H1 (cell line): ENCODE measurements at regions not wholly inside any gene's neighbourhood (a gene's known extent, or its start where the extent isn't known, plus 50 kb on each side); places are given as distances from the start of the nearest gene placed in this dataset.

Experiments used
- CTCF ChIA-PET: fragments of 300-600 bp; sonication (Branson Sonifier 250); formaldehyde crosslinking; loops from one replicate; lab custom pipeline; 2021; ENCODE audit not compliant: partially characterized antibody; lab: Charles Lee
- POLR2A ChIA-PET: fragments of 300-600 bp; sonication (Branson Sonifier 250); formaldehyde crosslinking; loops from one replicate; lab custom pipeline; 2021; ENCODE audit warnings: inconsistent platforms; ENCODE audit not compliant: partially characterized antibody; lab: Charles Lee
- DNase-seq, 2 experiments: peaks; one replicate each; pipeline versions ENCODE4 v3.0.0 to v3.0.0-alpha.2; 2010 to 2022; ENCODE audit warnings: low spot score in 2 of 2, low read depth in 1 of 2, mixed read lengths in 1 of 2
- FAIRE-seq: peaks from 2 replicates; lab custom pipeline; 2011; peaks lifted over from hg19 to GRCh38; lab: Jason Lieb, UNC
- H2AFZ ChIP-seq: 2 replicates; pipeline ENCODE4 v1.8.1; 2012; ENCODE audit warnings: low read length, inconsistent platforms
- H2AK5ac ChIP-seq: 2 replicates; pipeline ENCODE4 v1.6.1; 2013; ENCODE audit warnings: low read depth, low read length
- H2BK120ac ChIP-seq: replicated peaks from 2 replicates; pipeline ENCODE3; 2013; ENCODE audit warnings: low read depth, low read length, inconsistent platforms
- H2BK12ac ChIP-seq: 2 replicates; pipeline ENCODE4 v1.6.1; 2013; ENCODE audit warnings: low read depth, low read length
- H2BK15ac ChIP-seq: 2 replicates; pipeline ENCODE4 v1.6.1; 2013; ENCODE audit warnings: low read length
- H2BK20ac ChIP-seq: 2 replicates; pipeline ENCODE4 v1.6.1; 2013; ENCODE audit warnings: low read length
- H2BK5ac ChIP-seq: 2 replicates; pipeline ENCODE4 v1.6.1; 2013; ENCODE audit warnings: low read depth, low read length
- H3K14ac ChIP-seq: 2 replicates; pipeline ENCODE4 v1.6.1; 2013; ENCODE audit warnings: inconsistent platforms; ENCODE audit not compliant: insufficient read length
- H3K18ac ChIP-seq: 2 replicates; pipeline ENCODE4 v1.6.1; 2013; ENCODE audit warnings: low read length; ENCODE audit errors: extremely low read depth
- H3K23ac ChIP-seq: 2 replicates; pipeline ENCODE4 v1.6.1; 2013; ENCODE audit warnings: inconsistent platforms; ENCODE audit not compliant: insufficient read length
- H3K23me2 ChIP-seq: 2 replicates; pipeline ENCODE4 v1.6.1; 2013; ENCODE audit warnings: low read depth, low read length
- H3K27ac ChIP-seq: 2 replicates; pipeline ENCODE4 v1.6.1; 2011; ENCODE audit warnings: low read depth, low read length, inconsistent platforms
- H3K27me3 ChIP-seq, 4 experiments: replicated peaks in 1 of 4; 1 replicate in 1 of 4; 2 replicates in 3 of 4; pipeline versions ENCODE4 v1.6.1 to v1.8.1; 2011 to 2013; ENCODE audit warnings: low read length in 3 of 4, mild to moderate bottlenecking in 3 of 4, inconsistent platforms in 2 of 4, mixed read lengths in 2 of 4, moderate library complexity in 1 of 4; ENCODE audit not compliant: control insufficient read depth in 3 of 4, insufficient read depth in 3 of 4; ENCODE audit errors: extremely low read depth in 1 of 4
- H3K36me3 ChIP-seq, 4 experiments: 2 replicates each; pipeline versions ENCODE4 v1.6.1 to v1.8.1; 2011 to 2013; ENCODE audit warnings: mild to moderate bottlenecking in 4 of 4, low read length in 3 of 4, moderate library complexity in 2 of 4, control low read depth in 1 of 4, inconsistent platforms in 1 of 4; ENCODE audit not compliant: insufficient read depth in 4 of 4, control insufficient read depth in 2 of 4
- H3K4ac ChIP-seq: replicated peaks from 2 replicates; pipeline ENCODE3; 2013; ENCODE audit warnings: low read length, low read depth, mixed read lengths, inconsistent platforms; ENCODE audit not compliant: insufficient read length
- H3K4me1 ChIP-seq, 4 experiments: replicated peaks in 1 of 4; 1 replicate in 1 of 4; 2 replicates in 3 of 4; pipeline versions ENCODE4 v1.6.1 to v1.8.1; 2011 to 2013; ENCODE audit warnings: low read length in 3 of 4, inconsistent platforms in 2 of 4, mixed read lengths in 1 of 4; ENCODE audit not compliant: insufficient read depth in 4 of 4, control insufficient read depth in 3 of 4
- H3K4me2 ChIP-seq, 2 experiments: 2 replicates each; pipeline versions ENCODE4 v1.6.1 to v1.8.1; 2011 to 2013; ENCODE audit warnings: low read depth in 2 of 2, low read length in 2 of 2, control low read depth in 1 of 2, inconsistent platforms in 1 of 2, mild to moderate bottlenecking in 1 of 2; ENCODE audit not compliant: insufficient read depth in 1 of 2
- H3K4me3 ChIP-seq, 4 experiments: fragments of 200-600, 300-600 bp in 1 of 4; sonication (generic), shearing (Covaris generic), sonication (Bioruptor Twin) in 1 of 4; 2 replicates each; pipeline versions ENCODE4 v1.5.1 to v1.8.1; 2011 to 2016; ENCODE audit warnings: low read length in 4 of 4, low read depth in 3 of 4, control low read depth in 2 of 4, inconsistent platforms in 2 of 4, mild to moderate bottlenecking in 2 of 4, mixed read lengths in 1 of 4, moderate library complexity in 1 of 4; ENCODE audit not compliant: insufficient read depth in 2 of 4; ENCODE audit errors: extremely low read depth in 1 of 4
- H3K56ac ChIP-seq: replicated peaks from 2 replicates; pipeline ENCODE3; 2013; ENCODE audit warnings: low read depth, mild to moderate bottlenecking, mixed read lengths, low read length, inconsistent platforms; ENCODE audit not compliant: insufficient read length
- H3K79me1 ChIP-seq: 2 replicates; pipeline ENCODE4 v1.6.1; 2013; ENCODE audit warnings: low read depth, low read length, control low read depth
- H3K79me2 ChIP-seq, 2 experiments: 2 replicates each; pipeline versions ENCODE4 v1.6.1 to v1.8.1; 2012 to 2013; ENCODE audit warnings: low read length in 2 of 2, mild to moderate bottlenecking in 2 of 2, inconsistent platforms in 1 of 2; ENCODE audit not compliant: insufficient read depth in 2 of 2, control insufficient read depth in 1 of 2
- H3K9ac ChIP-seq, 4 experiments: replicated peaks in 1 of 4; 1 replicate in 1 of 4; 2 replicates in 3 of 4; pipeline versions ENCODE4 v1.6.1 to v1.8.1; 2011 to 2013; ENCODE audit warnings: low read depth in 3 of 4, low read length in 3 of 4, control low read depth in 2 of 4, mild to moderate bottlenecking in 2 of 4, moderate library complexity in 2 of 4, inconsistent platforms in 1 of 4; ENCODE audit errors: extremely low read depth in 1 of 4
- H3K9me3 ChIP-seq, 2 experiments: 2 replicates each; pipeline versions ENCODE4 v1.6.1 to v1.8.1; 2012 to 2013; ENCODE audit warnings: mild to moderate bottlenecking in 2 of 2, moderate library complexity in 2 of 2, control low read depth in 1 of 2, inconsistent platforms in 1 of 2, low read depth in 1 of 2, low read length in 1 of 2, mixed read lengths in 1 of 2; ENCODE audit not compliant: insufficient read depth in 2 of 2
- H4K20me1 ChIP-seq, 2 experiments: replicated peaks in 1 of 2; 2 replicates each; pipeline versions ENCODE3 to v1.8.1; 2011 to 2013; ENCODE audit warnings: inconsistent platforms in 2 of 2, low read length in 2 of 2, mild to moderate bottlenecking in 1 of 2; ENCODE audit not compliant: insufficient read depth in 2 of 2, control insufficient read depth in 1 of 2
- H4K5ac ChIP-seq: 2 replicates; pipeline ENCODE4 v1.6.1; 2013; ENCODE audit warnings: low read length, low read depth, mixed read lengths, inconsistent platforms; ENCODE audit not compliant: insufficient read length
- H4K8ac ChIP-seq: 2 replicates; pipeline ENCODE4 v1.8.0; 2013; ENCODE audit warnings: mild to moderate bottlenecking, moderate library complexity, low read length, inconsistent platforms; ENCODE audit not compliant: insufficient read depth; ENCODE audit errors: extremely low read depth
- H4K91ac ChIP-seq: replicated peaks from 2 replicates; pipeline ENCODE3; 2013; ENCODE audit warnings: low read length, mixed read lengths, inconsistent platforms; ENCODE audit not compliant: insufficient read length
- TCF12 ChIP-seq: IDR thresholded peaks from 2 replicates; pipeline ENCODE4 v1.6.1; 2011; ENCODE audit warnings: low read depth, mild to moderate bottlenecking, low read length
- WGBS, 2 experiments: shearing (Covaris generic) in 1 of 2; methylation state at CpG; one replicate each; pipeline versions ENCODE4 v1.1.6 to v1.1.7; 2013 to 2015; ENCODE audit warnings: low lambda C conversion rate in 2 of 2, mixed read lengths in 2 of 2, inconsistent platforms in 1 of 2, low coverage in 1 of 2, missing lambda C conversion rate in 1 of 2; ENCODE audit not compliant: insufficient replicate concordance in 2 of 2, insufficient coverage in 1 of 2, insufficient read length in 1 of 2; ENCODE audit errors: extremely low coverage in 1 of 2, missing lambda C conversion rate in 1 of 2; 5-methylcytosine and 5-hydroxymethylcytosine counted together

DNA sequence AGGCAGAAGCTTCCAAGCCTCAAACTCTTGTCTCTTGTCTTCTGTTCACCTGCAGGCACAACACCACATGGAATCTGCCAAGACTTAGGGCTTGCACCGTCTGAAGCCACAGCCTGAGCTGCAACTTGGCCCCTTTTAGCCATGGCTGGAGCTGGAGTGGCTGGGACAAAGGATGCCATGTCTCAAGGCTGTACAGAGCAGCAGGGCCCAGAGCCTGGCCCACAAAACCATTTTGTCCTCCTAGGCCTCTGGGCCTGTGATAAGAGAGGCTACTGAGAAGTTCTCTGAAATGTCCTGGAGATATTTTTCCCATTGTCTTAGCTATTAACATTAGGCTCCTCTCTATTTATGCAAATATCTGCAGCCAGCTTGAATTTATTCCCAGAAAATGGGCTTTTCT is 330.8 kb downstream of the DTWD2 start:
- H2BK20ac ChIP-seq, result no peak overlapping the region
- no peak overlapping the region for H3K56ac ChIP-seq
- peaks cover 17 to 25% of the 10 kb centered on the region in 2 experiments for H3K9me3 ChIP-seq
- H3K14ac ChIP-seq, result no peak overlapping the region
- H4K20me1 ChIP-seq, result no peaks in the 10 kb centered on the region
- no peaks in the 10 kb centered on the region for H3K27me3 ChIP-seq
- no peaks in the 10 kb centered on the region for H3K4me1 ChIP-seq
- no peaks in the 10 kb centered on the region for H3K79me2 ChIP-seq
- H4K8ac ChIP-seq, result no peak overlapping the region
- no peak overlapping the region for H2AFZ ChIP-seq
- DNase-seq, result no peak
- no peaks in the 10 kb centered on the region for H3K36me3 ChIP-seq
- TF ChIP-seq TCF12, result no peak
- no peak overlapping the region for H2BK15ac ChIP-seq
- no peak overlapping the region for H2AK5ac ChIP-seq
- CTCF ChIA-PET, result interaction anchor here (0.8 kb wide), 1 partner anchor 135 kb away, joined by 3 read pairs; no protein-coding TSS in a partner anchor
- no peak overlapping the region for H2BK12ac ChIP-seq
- H3K4me2 ChIP-seq, result no peak overlapping the region
- H2BK5ac ChIP-seq, result no peak overlapping the region
- no peak overlapping the region for H2BK120ac ChIP-seq
- FAIRE-seq, result no peak
- H3K27ac ChIP-seq, result no peak overlapping the region
- POLR2A ChIA-PET, result no interaction called here
- H3K4ac ChIP-seq, result no peak overlapping the region
- no peak overlapping the region for H3K23ac ChIP-seq
- no peak overlapping the region for H4K5ac ChIP-seq
- no peaks in the 10 kb centered on the region for H3K23me2 ChIP-seq
- no peak overlapping the region for H3K4me3 ChIP-seq
- no peak overlapping the region for H4K91ac ChIP-seq
- H3K18ac ChIP-seq, result no peak overlapping the region
- H3K9ac ChIP-seq, result no peak overlapping the region
- 100% methylated on average over 1 of the region's 1 CpG; no CpG with 5 or more reads in 1 of the 2 experiments for WGBS, 2 experiments
- no peaks in the 10 kb centered on the region for H3K79me1 ChIP-seq
